ENCODE measurements at regions not wholly inside any gene's neighbourhood (a gene's known extent, or its start where the extent isn't known, plus 50 kb on each side); places are given as distances from the start of the nearest gene placed in this dataset.

DNA sequence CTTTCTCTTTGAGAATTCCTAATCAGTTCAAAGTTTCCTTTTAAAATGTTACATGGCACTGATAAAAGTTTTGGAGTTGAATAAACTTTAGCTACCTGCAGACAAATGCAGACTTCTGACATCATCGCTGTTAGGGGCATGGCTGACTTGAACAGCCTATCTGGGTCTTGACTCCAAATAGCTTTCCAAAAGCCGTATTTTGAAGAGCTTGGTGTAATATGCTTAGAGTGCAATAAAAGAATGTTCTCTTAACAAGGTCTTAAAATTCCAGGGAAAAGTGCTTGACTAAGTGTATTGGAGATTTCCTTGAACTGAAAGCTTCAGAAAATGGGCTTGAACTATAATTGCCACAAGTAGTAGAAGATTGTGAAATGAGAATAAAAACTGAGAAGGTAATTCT is 342.9 kb upstream of the DCC start:
- intact Hi-C loops (cut with DNase I), result no loop called here
- Histone ChIP-seq H3K27ac (replicated peaks in 1 of 4) (no peak overlapping the region), H3K27me3 (no peaks in the 10 kb centered on the region), H3K4me1 (no peaks in the 10 kb centered on the region), H3K9me3 (no peaks in the 10 kb centered on the region), H3K36me3 (no peaks in the 10 kb centered on the region), H3K4me3 (no peak overlapping the region)
- WGBS, result 76% methylated on average over 2 of the region's 2 CpGs
- no peak for TF ChIP-seq EP300 (IDR thresholded peaks at IDR 0.05)
- TF ChIP-seq, protein P1, sequence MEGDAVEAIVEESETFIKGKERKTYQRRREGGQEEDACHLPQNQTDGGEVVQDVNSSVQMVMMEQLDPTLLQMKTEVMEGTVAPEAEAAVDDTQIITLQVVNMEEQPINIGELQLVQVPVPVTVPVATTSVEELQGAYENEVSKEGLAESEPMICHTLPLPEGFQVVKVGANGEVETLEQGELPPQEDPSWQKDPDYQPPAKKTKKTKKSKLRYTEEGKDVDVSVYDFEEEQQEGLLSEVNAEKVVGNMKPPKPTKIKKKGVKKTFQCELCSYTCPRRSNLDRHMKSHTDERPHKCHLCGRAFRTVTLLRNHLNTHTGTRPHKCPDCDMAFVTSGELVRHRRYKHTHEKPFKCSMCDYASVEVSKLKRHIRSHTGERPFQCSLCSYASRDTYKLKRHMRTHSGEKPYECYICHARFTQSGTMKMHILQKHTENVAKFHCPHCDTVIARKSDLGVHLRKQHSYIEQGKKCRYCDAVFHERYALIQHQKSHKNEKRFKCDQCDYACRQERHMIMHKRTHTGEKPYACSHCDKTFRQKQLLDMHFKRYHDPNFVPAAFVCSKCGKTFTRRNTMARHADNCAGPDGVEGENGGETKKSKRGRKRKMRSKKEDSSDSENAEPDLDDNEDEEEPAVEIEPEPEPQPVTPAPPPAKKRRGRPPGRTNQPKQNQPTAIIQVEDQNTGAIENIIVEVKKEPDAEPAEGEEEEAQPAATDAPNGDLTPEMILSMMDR (IDR thresholded peaks at IDR 0.05), result no peak
- TF ChIP-seq POLR2AphosphoS5 (IDR thresholded peaks at IDR 0.05), result no peak
- no peak for TF ChIP-seq POLR2A (IDR thresholded peaks at IDR 0.05; ENCODE audit: low read depth)
- no peak for DNase-seq (ENCODE audit: extremely low spot score)

DNA sequence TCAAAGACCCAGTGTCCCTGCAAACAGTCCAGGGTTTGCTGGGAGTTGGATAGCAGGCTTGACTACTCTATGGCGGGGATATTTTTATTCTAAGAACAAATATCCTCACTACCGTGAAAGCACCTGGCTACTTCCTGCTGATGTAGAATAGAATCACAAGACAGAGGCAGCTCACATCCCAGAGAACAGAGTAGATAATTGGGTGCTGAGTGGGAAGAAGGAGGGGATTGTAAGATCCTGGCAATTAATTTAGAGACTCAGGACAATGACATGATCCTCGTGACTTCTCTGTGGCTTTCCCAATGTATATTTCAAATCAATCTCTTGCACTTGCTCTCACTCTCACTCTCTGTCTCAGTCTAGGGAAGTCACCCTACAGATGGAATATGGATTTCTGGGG is 341.9 kb upstream of the DCC start:
- Histone ChIP-seq H3K27ac (replicated peaks in 1 of 4) (no peak overlapping the region), H3K9me3 (no peaks in the 10 kb centered on the region), H3K36me3 (no peaks in the 10 kb centered on the region), H3K27me3 (no peaks in the 10 kb centered on the region), H3K4me1 (no peaks in the 10 kb centered on the region), H3K4me3 (no peak overlapping the region)
- no peak for DNase-seq (ENCODE audit: extremely low spot score)
- intact Hi-C loops (cut with DNase I), result no loop called here
- TF ChIP-seq POLR2AphosphoS5 (IDR thresholded peaks at IDR 0.05) (no peak), POLR2A (IDR thresholded peaks at IDR 0.05; ENCODE audit: low read depth) (no peak), EP300 (IDR thresholded peaks at IDR 0.05) (no peak)
- TF ChIP-seq, protein P1 (IDR thresholded peaks at IDR 0.05), result no peak
- 68% methylated on average over 3 of the region's 3 CpGs for WGBS

DNA sequence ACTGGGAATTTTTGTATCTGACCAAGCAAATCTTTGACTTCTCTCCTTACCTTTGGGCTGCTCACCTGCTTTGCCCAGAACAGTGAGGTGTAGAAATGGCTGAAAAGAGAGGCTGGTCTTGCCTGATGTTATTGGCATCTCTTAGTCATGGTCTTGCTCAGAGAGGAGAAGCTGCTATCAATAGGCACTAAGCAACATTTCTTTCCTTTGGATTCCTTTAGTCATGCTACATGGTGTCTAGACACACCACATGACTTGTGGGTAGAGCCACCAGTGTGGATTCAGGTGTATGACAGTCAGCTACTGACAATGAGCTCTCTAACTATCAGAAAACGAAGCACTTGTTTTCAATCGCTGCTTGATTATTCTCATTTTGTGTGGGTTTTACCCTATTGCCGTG is 341.3 kb upstream of the DCC start:
- Histone ChIP-seq H3K27ac (replicated peaks in 1 of 4) (no peak overlapping the region), H3K4me1 (no peaks in the 10 kb centered on the region), H3K9me3 (no peaks in the 10 kb centered on the region), H3K36me3 (no peaks in the 10 kb centered on the region), H3K4me3 (no peak overlapping the region), H3K27me3 (no peaks in the 10 kb centered on the region)
- DNase-seq (ENCODE audit: extremely low spot score), result no peak
- TF ChIP-seq POLR2A (IDR thresholded peaks at IDR 0.05; ENCODE audit: low read depth) (no peak), POLR2AphosphoS5 (IDR thresholded peaks at IDR 0.05) (no peak), EP300 (IDR thresholded peaks at IDR 0.05) (no peak)
- TF ChIP-seq, protein P1 (IDR thresholded peaks at IDR 0.05), result no peak
- intact Hi-C loops (cut with DNase I), result no loop called here
- WGBS, result 89% methylated on average over 3 of the region's 3 CpGs

DNA sequence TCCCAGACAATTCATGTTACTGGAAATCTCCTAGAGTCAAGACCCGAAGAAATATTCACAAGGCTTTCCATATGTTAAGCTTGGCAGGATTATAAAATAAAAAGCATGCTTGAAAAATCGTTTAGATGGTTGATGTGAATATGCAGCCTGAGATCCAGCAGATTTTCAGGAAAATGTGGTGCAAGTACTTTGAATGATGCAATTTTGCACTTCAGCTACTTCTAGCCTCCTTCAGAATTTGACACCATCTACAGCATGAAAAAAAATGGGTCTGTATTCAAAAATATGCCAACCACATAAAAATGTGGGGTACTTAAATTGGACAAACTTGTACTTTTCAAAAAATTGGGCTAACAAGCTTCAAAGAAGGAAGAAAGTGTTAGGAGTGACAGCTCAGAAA is 340.6 kb upstream of the DCC start:
- Histone ChIP-seq H3K27ac (replicated peaks in 1 of 4) (no peak overlapping the region), H3K4me3 (no peak overlapping the region), H3K9me3 (no peaks in the 10 kb centered on the region), H3K4me1 (no peaks in the 10 kb centered on the region), H3K27me3 (no peaks in the 10 kb centered on the region), H3K36me3 (no peaks in the 10 kb centered on the region)
- 39% methylated on average over 2 of the region's 2 CpGs for WGBS
- intact Hi-C loops (cut with DNase I), result no loop called here
- TF ChIP-seq POLR2AphosphoS5 (IDR thresholded peaks at IDR 0.05), result no peak
- DNase-seq (ENCODE audit: extremely low spot score), result no peak

DNA sequence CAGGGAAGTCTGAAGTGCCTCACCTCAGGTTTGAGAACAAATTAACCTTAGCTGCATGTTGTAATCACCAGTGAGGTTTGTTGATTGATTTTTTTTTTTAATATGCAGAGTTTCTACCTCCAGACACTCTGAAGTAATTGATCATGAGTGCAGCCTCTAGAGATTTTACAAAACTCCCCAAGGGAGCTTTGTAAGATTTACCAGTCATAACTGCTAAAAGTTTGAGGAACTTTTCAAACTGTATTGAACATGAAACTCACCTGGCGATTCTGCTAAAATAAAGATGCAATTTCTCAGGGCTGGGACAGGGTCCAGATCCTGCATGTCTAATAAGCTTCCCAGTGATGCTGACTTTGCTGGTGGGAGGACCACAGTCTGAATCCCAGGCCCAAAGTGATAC is 339.6 kb upstream of the DCC start:
- no peaks in the 10 kb centered on the region for H3K36me3 ChIP-seq
- no peak overlapping the region for H3K4me3 ChIP-seq
- TF ChIP-seq, protein P1 (IDR thresholded peaks at IDR 0.05), result no peak
- TF ChIP-seq POLR2AphosphoS5 (IDR thresholded peaks at IDR 0.05), result no peak
- TF ChIP-seq EP300 (IDR thresholded peaks at IDR 0.05), result no peak
- TF ChIP-seq POLR2A (IDR thresholded peaks at IDR 0.05; ENCODE audit: low read depth), result no peak
- intact Hi-C loops (cut with DNase I), result no loop called here
- no peak overlapping the region for H3K27ac ChIP-seq (replicated peaks in 1 of 4)
- H3K4me1 ChIP-seq, result no peaks in the 10 kb centered on the region
- no peak for DNase-seq (ENCODE audit: extremely low spot score)
- H3K9me3 ChIP-seq, result no peaks in the 10 kb centered on the region
- WGBS, result 60% methylated on average over 1 of the region's 1 CpG
- H3K27me3 ChIP-seq, result no peaks in the 10 kb centered on the region

Data from esophagus muscularis mucosa (tissue), 4 donors.